GM18517 (cell line): ENCODE measurements at regions not wholly inside any gene's neighbourhood (a gene's known extent, or its start where the extent isn't known, plus 50 kb on each side); places are given as distances from the start of the nearest gene placed in this dataset.
"Not testable (repeated sequence)": the region's sequence is repeated elsewhere in the genome, so short reads cannot be mapped to it uniquely, and the experiment has no call there.

Experiments
- ATAC-seq: cut with Tn5 transposase; IDR thresholded peaks from one replicate; pipeline ENCODE4 v1.9.1; 2021; ENCODE audit warnings: mild to moderate bottlenecking, moderate library complexity; ENCODE audit not compliant: unreplicated experiment

GRCh38 chr5:100398815-100399214, 136.4 kb upstream of the FAM174A start:
- not testable (repeated sequence) for ATAC-seq

GRCh38 chr5:100379254-100379858, 155.8 kb upstream of the FAM174A start:
- ATAC-seq: not testable (repeated sequence)

- ATAC-seq: not testable (repeated sequence)
Measured at GRCh38 chr5:100364757-100365478, 170.3 kb upstream of the FAM174A start.

GRCh38 chr5:100364343-100364742, 170.8 kb upstream of the FAM174A start:
- ATAC-seq: not testable (repeated sequence)

- not testable (repeated sequence) for ATAC-seq
Measured at GRCh38 chr5:100359998-100360397, 175.2 kb upstream of the FAM174A start.

- not testable (repeated sequence) for ATAC-seq
Measured at GRCh38 chr5:100346269-100346668, 188.9 kb upstream of the FAM174A start.

- not testable (repeated sequence) for ATAC-seq
Measured at GRCh38 chr5:100341485-100341884, 193.7 kb upstream of the FAM174A start.

- ATAC-seq: no peak
Measured at GRCh38 chr5:100322483-100322882, 212.7 kb upstream of the FAM174A start.

- ATAC-seq: no peak
Measured at GRCh38 chr5:100319885-100320284, 215.3 kb upstream of the FAM174A start.

GRCh38 chr5:100313657-100314056, 221.5 kb upstream of the FAM174A start:
- no peak for ATAC-seq

GRCh38 chr5:100311806-100312205, 223.4 kb upstream of the FAM174A start:
- ATAC-seq: no peak

GRCh38 chr5:100306000-100306399, 229.2 kb upstream of the FAM174A start:
- ATAC-seq: no peak

GRCh38 chr5:100303216-100303615, 232.0 kb upstream of the FAM174A start:
- ATAC-seq: no peak

GRCh38 chr5:100299261-100299660, 235.9 kb upstream of the FAM174A start:
- ATAC-seq: no peak

GRCh38 chr5:100276071-100276470, 259.1 kb upstream of the FAM174A start:
- no peak for ATAC-seq

- no peak for ATAC-seq
Measured at GRCh38 chr5:100275631-100276030, 259.5 kb upstream of the FAM174A start.

GRCh38 chr5:100273846-100274580, 261.2 kb upstream of the FAM174A start:
- no peak for ATAC-seq

GRCh38 chr5:100270023-100270771, 265.0 kb upstream of the FAM174A start:
- no peak for ATAC-seq

GRCh38 chr5:100260968-100261367, 274.2 kb upstream of the FAM174A start:
- no peak for ATAC-seq

- no peak for ATAC-seq
Measured at GRCh38 chr5:100252944-100253343, 282.2 kb upstream of the FAM174A start.

- ATAC-seq: no peak
Measured at GRCh38 chr5:100252037-100252436, 283.1 kb upstream of the FAM174A start.
